PC-9 (cell line): ENCODE measurements at regions not wholly inside any gene's neighbourhood (a gene's known extent, or its start where the extent isn't known, plus 50 kb on each side); places are given as distances from the start of the nearest gene placed in this dataset.

ENCODE experiments used
- BruUV-seq: library from RNA; stranded (reverse); fragments of 400-500 nt; replicated peaks from 2 replicates; lab custom pipeline; 2021; lab: Mats Ljungman, UMichigan
- CTCF ChIA-PET: fragments of 300-600 bp; sonication (Branson Sonifier 250); formaldehyde crosslinking; loops from one replicate; lab custom pipeline; 2022; ENCODE audit warnings: antibody characterized with exemption; lab: Charles Lee
- POLR2A ChIA-PET: fragments of 300-600 bp; sonication (Branson Sonifier 250); formaldehyde crosslinking; loops from one replicate; lab custom pipeline; 2022; ENCODE audit warnings: antibody characterized with exemption; ENCODE audit not compliant: unreplicated experiment; lab: Charles Lee
- DNase-seq, 2 experiments: peaks; one replicate each; pipeline versions ENCODE4 v3.0.0 to v3.0.0-alpha.2; 2015 to 2022; ENCODE audit warnings: mixed read lengths in 1 of 2
- H2AFZ ChIP-seq: fragments of 200-600 bp; sonication (generic); 2 replicates; pipeline ENCODE4 v1.8.1; 2017; ENCODE audit warnings: antibody characterized with exemption
- H3F3A ChIP-seq: fragments of 200-600 bp; sonication (generic); 2 replicates; pipeline ENCODE4 v1.8.1; 2017; ENCODE audit warnings: antibody characterized with exemption, mild to moderate bottlenecking, low read depth; ENCODE audit not compliant: insufficient read depth
- H3K27ac ChIP-seq: fragments of 200-600 bp; sonication (generic); 2 replicates; pipeline ENCODE4 v1.6.1; 2016; ENCODE audit warnings: mixed run types
- H3K27me3 ChIP-seq: fragments of 200-600 bp; sonication (generic); 2 replicates; pipeline ENCODE4 v1.6.1; 2016; ENCODE audit warnings: low read depth, mixed run types; ENCODE audit not compliant: insufficient read depth
- H3K36me3 ChIP-seq: fragments of 200-600 bp; sonication (generic); 2 replicates; pipeline ENCODE4 v1.6.1; 2016; ENCODE audit warnings: low read depth, mixed run types
- H3K4me1 ChIP-seq: fragments of 200-600 bp; sonication (generic); replicated peaks from 2 replicates; pipeline ENCODE4 v1.6.1; 2016; ENCODE audit warnings: mixed run types; ENCODE audit not compliant: insufficient read depth
- H3K4me2 ChIP-seq: fragments of 200-600 bp; sonication (generic); 2 replicates; pipeline ENCODE4 v1.6.1; 2017; ENCODE audit warnings: mixed run types
- H3K4me3 ChIP-seq: fragments of 200-600 bp; sonication (generic); 2 replicates; pipeline ENCODE4 v1.6.1; 2016; ENCODE audit warnings: mixed run types
- H3K79me2 ChIP-seq: fragments of 200-600 bp; sonication (generic); 2 replicates; pipeline ENCODE4 v1.6.1; 2017; ENCODE audit warnings: low read depth, mixed run types
- H3K9me2 ChIP-seq: fragments of 200-600 bp; sonication (generic); 2 replicates; pipeline ENCODE4 v1.8.1; 2017; ENCODE audit warnings: mild to moderate bottlenecking; ENCODE audit not compliant: insufficient read depth
- H3K9me3 ChIP-seq: fragments of 200-600 bp; sonication (generic); 2 replicates; pipeline ENCODE4 v1.8.1; 2016; ENCODE audit warnings: low read depth; ENCODE audit not compliant: insufficient read depth
- H4K20me1 ChIP-seq: fragments of 200-600 bp; sonication (generic); 2 replicates; pipeline ENCODE4 v1.8.1; 2017; ENCODE audit not compliant: insufficient read depth
- EZH2 ChIP-seq: fragments of 200-600 bp; sonication (generic); IDR thresholded peaks from 2 replicates; pipeline ENCODE4 v1.8.0; 2017; ENCODE audit warnings: antibody characterized with exemption, low read depth
- intact Hi-C: fragments of 100-400 bp; cut with micrococcal nuclease; formaldehyde crosslinking; loops from one replicate; pipeline ENCODE4 v1.10.0; 2022; ENCODE audit not compliant: unreplicated experiment
- TF ChIP-seq, protein P1 (sequence below): fragments of 200-600 bp; sonication (generic); conservative IDR thresholded peaks from 2 replicates; pipeline ENCODE4 v1.6.1; 2017; ENCODE audit warnings: mixed run types, antibody characterized with exemption, mild to moderate bottlenecking, moderate library complexity

DNA sequence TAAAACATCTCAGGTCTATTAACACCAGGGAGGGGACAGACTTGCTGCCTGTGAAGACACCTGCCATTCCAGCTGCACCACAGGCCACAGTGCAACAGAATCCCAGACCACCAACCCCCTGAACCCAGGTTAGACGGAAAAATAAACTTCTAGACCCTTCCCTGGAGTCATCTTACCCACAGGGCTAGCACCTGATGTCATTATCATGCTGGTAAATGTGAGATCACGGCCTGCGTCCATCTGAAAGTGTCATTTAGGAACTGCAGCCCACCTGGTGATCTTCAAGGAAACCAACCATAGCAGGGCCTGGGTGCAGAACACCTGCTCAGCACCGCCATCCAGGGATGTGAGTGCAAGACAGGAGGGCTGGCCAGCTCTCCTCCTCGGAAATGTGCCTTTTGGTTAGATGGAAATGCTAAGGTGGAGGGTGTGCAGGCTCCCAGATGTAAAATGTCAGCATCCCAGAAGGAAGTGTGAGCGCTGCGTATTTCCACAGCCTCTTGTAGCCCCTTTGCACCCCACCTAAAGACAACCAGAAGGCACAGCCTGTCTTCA lies 80.8 kb downstream of the PTGR3 start:
- intact Hi-C loops: no loop called here
- no peak overlapping the region for H3K4me3 ChIP-seq
- no peak for DNase-seq
- POLR2A ChIA-PET: no interaction called here
- H2AFZ ChIP-seq: no peak overlapping the region
- CTCF ChIA-PET: no interaction called here
- TF ChIP-seq EZH2: no peak
- TF ChIP-seq, protein P1, sequence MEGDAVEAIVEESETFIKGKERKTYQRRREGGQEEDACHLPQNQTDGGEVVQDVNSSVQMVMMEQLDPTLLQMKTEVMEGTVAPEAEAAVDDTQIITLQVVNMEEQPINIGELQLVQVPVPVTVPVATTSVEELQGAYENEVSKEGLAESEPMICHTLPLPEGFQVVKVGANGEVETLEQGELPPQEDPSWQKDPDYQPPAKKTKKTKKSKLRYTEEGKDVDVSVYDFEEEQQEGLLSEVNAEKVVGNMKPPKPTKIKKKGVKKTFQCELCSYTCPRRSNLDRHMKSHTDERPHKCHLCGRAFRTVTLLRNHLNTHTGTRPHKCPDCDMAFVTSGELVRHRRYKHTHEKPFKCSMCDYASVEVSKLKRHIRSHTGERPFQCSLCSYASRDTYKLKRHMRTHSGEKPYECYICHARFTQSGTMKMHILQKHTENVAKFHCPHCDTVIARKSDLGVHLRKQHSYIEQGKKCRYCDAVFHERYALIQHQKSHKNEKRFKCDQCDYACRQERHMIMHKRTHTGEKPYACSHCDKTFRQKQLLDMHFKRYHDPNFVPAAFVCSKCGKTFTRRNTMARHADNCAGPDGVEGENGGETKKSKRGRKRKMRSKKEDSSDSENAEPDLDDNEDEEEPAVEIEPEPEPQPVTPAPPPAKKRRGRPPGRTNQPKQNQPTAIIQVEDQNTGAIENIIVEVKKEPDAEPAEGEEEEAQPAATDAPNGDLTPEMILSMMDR: no peak
- H3K36me3 ChIP-seq: no peaks in the 10 kb centered on the region
- peaks cover 63% of the 10 kb centered on the region for H3K27me3 ChIP-seq
- no peaks in the 10 kb centered on the region for H3K9me2 ChIP-seq
- H3K9me3 ChIP-seq: no peaks in the 10 kb centered on the region
- no peak overlapping the region for H3K4me2 ChIP-seq
- no peak overlapping the region for H3K27ac ChIP-seq
- H3F3A ChIP-seq: peaks cover 9% of the 10 kb centered on the region
- no peaks in the 10 kb centered on the region for H3K79me2 ChIP-seq
- no TSS peak for BruUV-seq
- no peaks in the 10 kb centered on the region for H3K4me1 ChIP-seq
- no peaks in the 10 kb centered on the region for H4K20me1 ChIP-seq

DNA sequence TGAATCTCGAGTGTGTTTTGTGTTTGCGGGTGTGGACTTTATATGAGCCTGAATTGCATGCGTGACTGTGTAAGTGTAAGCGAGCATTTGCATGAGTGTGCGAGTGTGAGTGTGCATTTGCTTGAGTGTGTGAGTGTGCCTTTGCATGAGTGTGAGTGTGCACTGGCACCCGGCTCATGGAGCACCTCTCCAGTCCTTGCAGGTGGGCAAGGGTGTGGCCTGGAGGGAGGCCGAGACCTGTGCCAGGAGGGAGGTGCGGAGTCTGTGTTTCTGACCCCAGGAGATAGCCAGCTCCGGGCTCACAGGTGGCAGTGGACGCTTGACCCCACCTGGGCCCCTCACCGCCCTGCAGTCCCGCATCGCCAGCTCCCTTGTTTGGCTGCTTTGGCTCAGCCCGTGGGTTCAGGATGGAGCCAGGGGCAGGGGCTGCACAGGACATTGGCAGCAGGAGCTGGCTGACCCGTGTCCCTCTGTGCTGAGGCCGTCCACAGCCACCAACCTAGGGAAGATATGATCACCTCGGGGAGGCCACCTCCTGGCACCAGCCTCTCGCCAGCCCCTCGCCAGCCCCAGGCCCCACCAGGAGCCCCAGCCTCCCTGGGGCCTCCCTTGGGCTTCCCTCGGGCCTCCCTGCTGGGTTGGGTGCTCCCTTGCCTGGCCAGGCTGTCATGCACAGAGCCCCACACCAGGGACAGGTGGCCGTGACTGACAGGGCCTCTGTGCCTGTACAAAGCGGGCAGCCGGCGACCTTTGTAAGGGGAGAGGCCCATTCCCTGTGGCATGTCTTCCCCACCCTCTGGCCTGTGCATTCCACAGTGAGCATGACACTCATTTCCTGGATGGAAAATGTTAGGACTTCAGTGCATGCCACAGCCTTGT lies 81.6 kb downstream of the PTGR3 start:
- Histone ChIP-seq H3K79me2 (no peaks in the 10 kb centered on the region), H3K4me1 (no peaks in the 10 kb centered on the region), H4K20me1 (no peaks in the 10 kb centered on the region), H2AFZ (no peak overlapping the region), H3K4me3 (no peak overlapping the region), H3K4me2 (no peak overlapping the region), H3K27me3 (peaks cover 63% of the 10 kb centered on the region), H3K36me3 (no peaks in the 10 kb centered on the region), H3K9me3 (no peaks in the 10 kb centered on the region), H3K27ac (no peak overlapping the region), H3F3A (peaks cover 9% of the 10 kb centered on the region), H3K9me2 (no peaks in the 10 kb centered on the region)
- CTCF ChIA-PET: no interaction called here
- peak in 1 of 2 experiments; percentile 35 for DNase-seq
- no TSS peak for BruUV-seq
- TF ChIP-seq, protein P1: no peak
- TF ChIP-seq EZH2: no peak
- POLR2A ChIA-PET: no interaction called here
- intact Hi-C loops: no loop called here

DNA sequence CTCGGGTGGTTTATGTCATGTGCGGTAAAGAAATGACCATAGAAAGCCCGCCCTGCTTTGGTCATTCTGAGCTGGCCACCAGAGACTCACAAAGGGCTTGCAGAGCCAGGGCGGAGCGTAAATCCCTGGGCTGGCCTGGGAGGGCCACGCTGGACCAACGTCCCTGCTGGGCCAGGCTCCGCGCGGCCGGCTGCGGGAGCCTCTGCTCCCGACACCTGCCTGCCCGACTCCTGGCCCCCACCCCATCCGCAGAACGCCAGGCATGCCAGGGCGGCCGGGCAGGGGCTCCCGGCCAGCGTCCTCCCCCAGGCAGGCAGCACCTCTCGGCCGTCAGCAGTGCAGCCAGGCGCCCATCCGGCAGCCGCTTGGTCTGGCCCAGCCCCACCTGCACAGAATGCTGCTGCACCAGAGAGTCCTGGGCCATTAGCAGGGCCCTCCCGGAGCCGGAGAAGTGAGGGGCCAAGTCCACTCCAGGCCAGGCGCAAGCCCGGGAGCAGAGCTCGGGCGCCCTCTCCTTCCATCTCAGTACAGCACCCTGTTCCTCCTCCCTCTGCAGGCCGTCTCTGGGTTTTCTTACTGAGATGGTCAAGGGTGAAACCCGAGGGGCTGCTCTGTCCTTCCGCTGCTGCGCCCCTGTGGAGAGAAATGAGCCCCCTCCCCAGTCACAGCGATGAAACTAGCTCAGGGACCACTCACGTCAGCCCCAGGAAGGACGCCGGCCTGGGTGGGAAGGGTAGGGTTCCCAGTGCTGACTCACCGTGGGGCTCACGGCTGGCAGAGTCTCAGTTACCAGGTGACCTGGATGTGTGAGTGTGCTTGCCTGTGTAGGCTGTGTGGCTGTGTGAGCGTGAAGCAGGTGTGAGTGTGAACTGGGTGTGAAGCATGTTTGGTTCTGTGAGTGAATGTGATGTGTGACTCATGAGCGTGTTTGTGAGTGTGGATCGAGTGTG lies 83.3 kb downstream of the PTGR3 start:
- intact Hi-C loops: no loop called here
- no peak overlapping the region for H3K4me3 ChIP-seq
- H3K27ac ChIP-seq: no peak overlapping the region
- no peaks in the 10 kb centered on the region for H4K20me1 ChIP-seq
- no peaks in the 10 kb centered on the region for H3K36me3 ChIP-seq
- no peaks in the 10 kb centered on the region for H3K79me2 ChIP-seq
- H3K9me2 ChIP-seq: no peaks in the 10 kb centered on the region
- BruUV-seq: no TSS peak
- no peak for TF ChIP-seq EZH2
- TF ChIP-seq, protein P1: no peak
- H3K4me2 ChIP-seq: no peak overlapping the region
- no peaks in the 10 kb centered on the region for H3K4me1 ChIP-seq
- no peak overlapping the region for H2AFZ ChIP-seq
- ChIA-PET POLR2A (no interaction called here), CTCF (no interaction called here)
- DNase-seq: no peak
- peaks cover 63% of the 10 kb centered on the region for H3K27me3 ChIP-seq
- no peaks in the 10 kb centered on the region for H3K9me3 ChIP-seq
- peaks cover 9% of the 10 kb centered on the region for H3F3A ChIP-seq
